GM23248 (cell line): ENCODE measurements at regions not wholly inside any gene's neighbourhood (a gene's known extent, or its start where the extent isn't known, plus 50 kb on each side); places are given as distances from the start of the nearest gene placed in this dataset.

Source experiments
- EZH2 ChIP-seq: fragments of 200-600 bp; sonication (generic); IDR thresholded peaks from 2 replicates; pipeline ENCODE4 v1.6.1; 2018; ENCODE audit warnings: antibody characterized with exemption, mild to moderate bottlenecking; ENCODE audit not compliant: insufficient read depth, poor library complexity, severe bottlenecking
- EZH2phosphoT487 ChIP-seq: fragments of 200-600 bp; sonication (generic); IDR thresholded peaks from 2 replicates; pipeline ENCODE4 v1.6.1; 2018; ENCODE audit warnings: antibody characterized with exemption, moderate library complexity, mild to moderate bottlenecking, low read depth; ENCODE audit not compliant: insufficient read depth

- TF ChIP-seq EZH2 (no peak), EZH2phosphoT487 (no peak)
Observed at GRCh38 chr6:16850681-16851026, 89.4 kb upstream of the ATXN1 start.
